Mesodermal cell (in vitro differentiated cells): ENCODE measurements at regions not wholly inside any gene's neighbourhood (a gene's known extent, or its start where the extent isn't known, plus 50 kb on each side); places are given as distances from the start of the nearest gene placed in this dataset.
"Not testable (repeated sequence)": the region's sequence is repeated elsewhere in the genome, so short reads cannot be mapped to it uniquely, and the experiment has no call there.

ENCODE experiments used
- H3K27ac ChIP-seq: 2 replicates; pipeline ENCODE4 v1.7.0; 2013; ENCODE audit warnings: mild to moderate bottlenecking, low read depth, low read length, moderate library complexity; ENCODE audit not compliant: severe bottlenecking
- H3K36me3 ChIP-seq: 2 replicates; pipeline ENCODE4 v1.7.1; 2013; ENCODE audit warnings: mild to moderate bottlenecking, low read length, moderate library complexity; ENCODE audit not compliant: control insufficient read depth, insufficient read depth
- H3K4me1 ChIP-seq: one replicate; pipeline ENCODE4 v1.7.1; 2013; ENCODE audit warnings: mild to moderate bottlenecking, low read length; ENCODE audit not compliant: insufficient read depth, control insufficient read depth, poor library complexity, severe bottlenecking
- H3K4me3 ChIP-seq: 2 replicates; pipeline ENCODE4 v1.7.0; 2013; ENCODE audit warnings: low read length, control low read depth, mild to moderate bottlenecking; ENCODE audit not compliant: insufficient read depth, poor library complexity, severe bottlenecking; ENCODE audit errors: extremely low read depth
- H3K9me3 ChIP-seq: 2 replicates; pipeline ENCODE4 v1.7.1; 2013; ENCODE audit warnings: mild to moderate bottlenecking, low read length, moderate library complexity; ENCODE audit not compliant: control insufficient read depth
- WGBS, 2 experiments: methylation state at CpG; one replicate each; pipeline ENCODE4 v1.1.5; 2013; ENCODE audit warnings: missing lambda C conversion rate in 2 of 2; ENCODE audit not compliant: insufficient coverage in 2 of 2; 5-methylcytosine and 5-hydroxymethylcytosine counted together

GRCh38 chr9:90169490-90169889 lies 473.1 kb downstream of the DIRAS2 start:
- H3K4me1 ChIP-seq: no peaks in the 10 kb centered on the region
- peaks cover 3% of the 10 kb centered on the region for H3K9me3 ChIP-seq
- no CpG with 5 or more reads among the region's 2 CpGs for WGBS, 2 experiments
- H3K27ac ChIP-seq: no peak overlapping the region
- H3K4me3 ChIP-seq: no peak overlapping the region
- H3K36me3 ChIP-seq: no peaks in the 10 kb centered on the region

- not testable (repeated sequence) for H3K9me3 ChIP-seq, H3K4me1 ChIP-seq, H3K4me3 ChIP-seq, H3K27ac ChIP-seq, H3K36me3 ChIP-seq
- WGBS, 2 experiments: 89% methylated on average over 2 to 4 of the region's 4 CpGs
Measured at GRCh38 chr9:90173935-90174334, 468.7 kb downstream of the DIRAS2 start.

GRCh38 chr9:90174346-90174745 lies 468.3 kb downstream of the DIRAS2 start:
- H3K4me1 ChIP-seq, H3K36me3 ChIP-seq, H3K27ac ChIP-seq, H3K9me3 ChIP-seq, H3K4me3 ChIP-seq: not testable (repeated sequence)
- 92 to 99% methylated on average over 5 to 7 of the region's 10 CpGs for WGBS, 2 experiments

GRCh38 chr9:90175257-90175656 lies 467.4 kb downstream of the DIRAS2 start:
- 60 to 93% methylated on average over 1 to 2 of the region's 3 CpGs for WGBS, 2 experiments
- peaks cover 3% of the 10 kb centered on the region for H3K9me3 ChIP-seq
- H3K36me3 ChIP-seq: no peaks in the 10 kb centered on the region
- no peaks in the 10 kb centered on the region for H3K4me1 ChIP-seq
- H3K27ac ChIP-seq: no peak overlapping the region
- no peak overlapping the region for H3K4me3 ChIP-seq

- H3K4me1 ChIP-seq: no peaks in the 10 kb centered on the region
- WGBS, 2 experiments: 93 to 95% methylated on average over 3 of the region's 4 CpGs
- H3K27ac ChIP-seq: no peak overlapping the region
- H3K4me3 ChIP-seq: no peak overlapping the region
- peaks cover 1% of the 10 kb centered on the region for H3K9me3 ChIP-seq
- H3K36me3 ChIP-seq: no peaks in the 10 kb centered on the region
Measured at GRCh38 chr9:90175865-90176264, 466.8 kb downstream of the DIRAS2 start.

GRCh38 chr9:90176901-90177300 lies 465.7 kb downstream of the DIRAS2 start:
- no peaks in the 10 kb centered on the region for H3K4me1 ChIP-seq
- H3K4me3 ChIP-seq: no peak overlapping the region
- 88 to 92% methylated on average over 2 of the region's 2 CpGs for WGBS, 2 experiments
- no peaks in the 10 kb centered on the region for H3K9me3 ChIP-seq
- no peak overlapping the region for H3K27ac ChIP-seq
- H3K36me3 ChIP-seq: no peaks in the 10 kb centered on the region

GRCh38 chr9:90180381-90180780 lies 462.2 kb downstream of the DIRAS2 start:
- no peaks in the 10 kb centered on the region for H3K36me3 ChIP-seq
- no peaks in the 10 kb centered on the region for H3K4me1 ChIP-seq
- WGBS, 2 experiments: 83 to 100% methylated on average over 1 of the region's 1 CpG
- H3K27ac ChIP-seq: no peak overlapping the region
- H3K9me3 ChIP-seq: no peaks in the 10 kb centered on the region
- H3K4me3 ChIP-seq: no peak overlapping the region

GRCh38 chr9:90188656-90189055 lies 454.0 kb downstream of the DIRAS2 start:
- H3K9me3 ChIP-seq: no peaks in the 10 kb centered on the region
- H3K36me3 ChIP-seq: no peaks in the 10 kb centered on the region
- no peak overlapping the region for H3K27ac ChIP-seq
- H3K4me1 ChIP-seq: no peaks in the 10 kb centered on the region
- WGBS, 2 experiments: no CpG with 5 or more reads among the region's 2 CpGs
- no peak overlapping the region for H3K4me3 ChIP-seq

- H3K9me3 ChIP-seq: no peaks in the 10 kb centered on the region
- no peak overlapping the region for H3K27ac ChIP-seq
- 86 to 90% methylated on average over 3 to 4 of the region's 6 CpGs for WGBS, 2 experiments
- H3K36me3 ChIP-seq: no peaks in the 10 kb centered on the region
- H3K4me3 ChIP-seq: no peak overlapping the region
- H3K4me1 ChIP-seq: no peaks in the 10 kb centered on the region
Measured at GRCh38 chr9:90189306-90189705, 453.3 kb downstream of the DIRAS2 start.

- not testable (repeated sequence) for H3K4me3 ChIP-seq, H3K9me3 ChIP-seq
- 74 to 91% methylated on average over 3 to 6 of the region's 7 CpGs for WGBS, 2 experiments
Measured at GRCh38 chr9:90192465-90192864, 450.2 kb downstream of the DIRAS2 start.

GRCh38 chr9:90198956-90199355 lies 443.7 kb downstream of the DIRAS2 start:
- Histone ChIP-seq H3K9me3 (no peaks in the 10 kb centered on the region), H3K27ac (no peak overlapping the region), H3K4me1 (no peaks in the 10 kb centered on the region), H3K36me3 (no peaks in the 10 kb centered on the region), H3K4me3 (no peak overlapping the region)
- WGBS, 2 experiments: no CpG with 5 or more reads among the region's 3 CpGs

More at GRCh38 chr9:90192465-90192864, 450.2 kb downstream of the DIRAS2 start:
- H3K4me1 ChIP-seq, H3K27ac ChIP-seq, H3K36me3 ChIP-seq: not testable (repeated sequence)
